Cardiac muscle cell (in vitro differentiated cells and primary cell): ENCODE measurements at regions not wholly inside any gene's neighbourhood (a gene's known extent, or its start where the extent isn't known, plus 50 kb on each side); places are given as distances from the start of the nearest gene placed in this dataset.
A peak's percentile ranks its signal among the peaks of the same experiment; 100 is the strongest.

Experiments used
- DNase-seq, 2 donors: peaks; one replicate each; pipeline versions ENCODE4 v3.0.0 to v3.0.0-alpha.2; 2010 to 2017; ENCODE audit warnings: low read depth in 1 of 2, low spot score in 1 of 2
- H3K27ac ChIP-seq: fragments of 200-600 bp; sonication (generic); 2 replicates; pipeline ENCODE4 v1.5.1; 2016
- H3K27me3 ChIP-seq: fragments of 200-600 bp; sonication (generic); 2 replicates; pipeline ENCODE4 v1.6.0; 2016; ENCODE audit warnings: control low read depth
- H3K36me3 ChIP-seq: fragments of 200-600 bp; sonication (generic); 2 replicates; pipeline ENCODE4 v1.5.1; 2016; ENCODE audit warnings: control low read depth
- H3K4me1 ChIP-seq: fragments of 200-600 bp; sonication (generic); 2 replicates; pipeline ENCODE4 v1.8.1; 2017; ENCODE audit warnings: low read depth, mild to moderate bottlenecking, mixed run types
- H3K4me3 ChIP-seq: fragments of 200-600 bp; sonication (generic); 2 replicates; pipeline ENCODE4 v1.5.1; 2016; ENCODE audit warnings: mild to moderate bottlenecking
- H3K9me3 ChIP-seq: fragments of 200-600 bp; sonication (generic); 2 replicates; pipeline ENCODE4 v1.5.1; 2017; ENCODE audit warnings: low read depth, mild to moderate bottlenecking, control low read depth
- CTCF ChIP-seq: IDR thresholded peaks from 2 replicates; pipeline ENCODE4 v1.5.1; 2012; ENCODE audit warnings: low read depth, mild to moderate bottlenecking, low read length

- no peak overlapping the region for H3K27ac ChIP-seq
These were observed 71.8 kb upstream of the ERRFI1 start for GRCh38 chr1:8097908-8098307.

GRCh38 chr1:8097077-8097799 lies 71.1 kb upstream of the ERRFI1 start:
- TF ChIP-seq CTCF: no peak
- Histone ChIP-seq H3K36me3 (no peaks in the 10 kb centered on the region), H3K4me1 (no peaks in the 10 kb centered on the region), H3K4me3 (no peak overlapping the region), H3K27ac (no peak overlapping the region), H3K27me3 (no peaks in the 10 kb centered on the region), H3K9me3 (no peaks in the 10 kb centered on the region)
- DNase-seq: peak in 1 of 2 donors; percentile 81

More at GRCh38 chr1:8097908-8098307, 71.8 kb upstream of the ERRFI1 start:
- no peak overlapping the region for H3K4me3 ChIP-seq
- no peak for TF ChIP-seq CTCF
- H3K4me1 ChIP-seq: no peaks in the 10 kb centered on the region
- no peaks in the 10 kb centered on the region for H3K36me3 ChIP-seq
- H3K27me3 ChIP-seq: no peaks in the 10 kb centered on the region
- DNase-seq: no peak
- H3K9me3 ChIP-seq: no peaks in the 10 kb centered on the region

DNA sequence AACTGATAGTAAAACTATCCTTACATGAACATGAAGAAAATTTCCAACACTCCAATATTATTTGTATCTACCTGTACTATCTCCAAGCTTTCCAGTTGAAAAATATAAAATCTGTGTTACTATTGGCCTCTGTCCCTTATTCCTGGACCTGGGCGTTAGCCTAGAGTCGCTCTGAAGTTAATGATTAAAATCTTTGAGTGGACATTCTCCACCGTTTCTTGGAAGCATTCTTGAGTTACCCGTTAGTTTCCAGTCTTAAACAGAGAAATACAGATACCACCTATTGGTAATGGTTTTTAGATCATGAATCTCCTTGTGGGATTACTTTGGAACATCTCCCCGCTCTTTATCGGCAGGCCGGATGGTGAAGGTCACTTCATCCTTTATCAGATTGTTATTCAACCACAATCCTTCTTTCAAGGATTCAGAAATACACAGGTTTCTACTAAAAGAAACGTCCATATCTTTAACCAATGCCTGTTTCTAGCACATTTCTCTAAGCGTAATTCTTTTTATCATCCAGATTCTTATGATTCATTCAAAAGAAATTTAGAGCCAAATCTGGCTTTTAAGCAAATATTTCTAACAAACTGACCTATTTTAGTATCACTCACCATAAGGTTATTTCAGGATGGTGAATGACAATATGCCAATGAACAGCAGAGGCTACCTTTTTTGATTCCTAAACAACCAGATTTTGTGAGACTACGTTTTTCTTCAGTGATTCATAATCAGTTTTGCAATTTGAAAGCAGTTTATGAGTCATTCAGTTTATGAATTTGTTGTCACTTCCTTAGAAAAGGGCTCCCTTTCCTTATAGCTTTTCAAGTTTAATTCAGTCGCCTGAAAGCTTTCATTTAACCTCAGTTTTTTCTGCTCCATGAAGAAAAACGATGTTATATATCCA lies 70.2 kb upstream of the ERRFI1 start:
- H3K27me3 ChIP-seq: no peaks in the 10 kb centered on the region
- peak in 1 of 2 donors; percentile 81 for DNase-seq
- no peak overlapping the region for H3K27ac ChIP-seq
- no peaks in the 10 kb centered on the region for H3K4me1 ChIP-seq
- H3K36me3 ChIP-seq: no peaks in the 10 kb centered on the region
- no peaks in the 10 kb centered on the region for H3K9me3 ChIP-seq
- TF ChIP-seq CTCF: no peak
- no peak overlapping the region for H3K4me3 ChIP-seq

- no peaks in the 10 kb centered on the region for H3K4me1 ChIP-seq
- no peak for DNase-seq
- H3K4me3 ChIP-seq: no peak overlapping the region
- H3K9me3 ChIP-seq: no peaks in the 10 kb centered on the region
- no peaks in the 10 kb centered on the region for H3K36me3 ChIP-seq
- H3K27me3 ChIP-seq: no peaks in the 10 kb centered on the region
- H3K27ac ChIP-seq: no peak overlapping the region
- no peak for TF ChIP-seq CTCF
These were observed 69.5 kb upstream of the ERRFI1 start for GRCh38 chr1:8095584-8095983.

GRCh38 chr1:8094481-8095241 lies 68.6 kb upstream of the ERRFI1 start:
- Histone ChIP-seq H3K9me3 (no peaks in the 10 kb centered on the region), H3K4me3 (no peak overlapping the region), H3K4me1 (no peaks in the 10 kb centered on the region), H3K27me3 (no peaks in the 10 kb centered on the region), H3K36me3 (no peaks in the 10 kb centered on the region), H3K27ac (no peak overlapping the region)
- DNase-seq: peak in 1 of 2 donors; percentile 74
- no peak for TF ChIP-seq CTCF
